SK-N-DZ (cell line): ENCODE measurements at regions not wholly inside any gene's neighbourhood (a gene's known extent, or its start where the extent isn't known, plus 50 kb on each side); places are given as distances from the start of the nearest gene placed in this dataset.
"Not testable (repeated sequence)": the region's sequence is repeated elsewhere in the genome, so short reads cannot be mapped to it uniquely, and the experiment has no call there.

Experiments used
- DNase-seq: peaks from one replicate; pipeline ENCODE4 v3.0.0-alpha.2; 2015; ENCODE audit warnings: low spot score

DNA sequence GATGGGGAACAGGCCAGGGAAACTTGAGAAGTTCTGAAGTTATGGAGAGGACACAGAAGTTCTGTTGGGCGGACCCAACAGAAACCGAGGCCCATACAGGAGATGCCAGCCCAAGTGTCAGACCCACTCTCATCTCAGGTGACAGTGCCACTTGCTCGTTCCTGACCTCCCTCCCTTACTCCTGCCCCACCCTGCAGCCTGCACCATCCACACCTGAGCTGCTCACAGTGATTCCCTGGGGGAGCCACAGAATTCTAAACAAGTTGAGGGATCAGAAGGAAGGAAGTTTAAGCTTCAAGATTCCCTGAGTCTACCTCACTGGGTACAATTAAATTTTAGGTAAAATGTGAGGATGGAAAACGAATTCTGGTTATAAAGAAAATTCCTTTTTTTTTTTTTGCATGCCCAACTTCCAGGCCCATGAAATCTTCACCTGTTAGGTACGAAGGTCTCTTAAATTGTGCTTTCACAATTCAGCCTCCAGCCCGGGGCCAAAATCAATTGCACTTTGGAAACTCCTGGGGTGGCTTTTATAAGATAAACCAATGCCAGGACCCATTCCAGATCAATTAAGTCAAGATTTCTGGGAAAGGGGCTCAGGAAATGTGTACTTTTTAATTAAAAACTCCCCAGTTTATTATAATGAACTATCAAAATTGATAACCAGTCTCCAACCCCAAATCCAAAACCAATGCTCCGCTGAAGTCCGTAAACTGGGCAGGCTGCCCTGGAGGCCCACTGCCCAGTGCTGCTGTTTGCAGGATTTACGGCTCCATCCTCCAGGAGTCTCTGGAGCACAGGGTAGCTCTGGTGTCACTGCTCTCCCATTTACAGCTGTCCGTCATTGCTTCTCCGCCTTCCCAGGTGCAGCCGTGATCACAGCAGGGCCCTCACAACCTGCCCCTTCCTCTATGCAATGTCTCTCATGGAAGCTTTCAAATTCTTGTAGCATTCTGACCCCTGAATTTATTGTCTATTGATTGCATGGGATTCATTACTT is 643.5 kb downstream of the UQCRFS1 start:
- DNase-seq = no peak

DNA sequence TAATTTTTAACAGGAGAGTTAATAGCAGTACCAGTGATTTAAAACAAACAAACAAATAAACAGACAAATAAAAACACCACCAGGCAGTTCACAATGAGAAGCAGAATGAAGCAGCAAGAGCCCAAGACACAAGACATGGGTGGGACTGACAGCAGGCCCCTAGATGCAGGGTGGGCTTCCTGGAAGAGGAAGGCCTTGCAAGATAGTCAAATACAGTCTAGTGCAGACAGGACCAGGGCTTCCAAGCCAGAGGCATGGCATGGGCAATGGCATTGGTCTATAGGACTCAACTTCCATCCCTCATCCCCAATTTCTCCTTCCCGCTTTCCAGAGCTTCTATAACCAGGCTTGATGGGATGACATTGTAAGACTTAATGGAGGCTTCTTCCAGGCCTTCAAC is 645.1 kb downstream of the UQCRFS1 start:
- no peak for DNase-seq

DNA sequence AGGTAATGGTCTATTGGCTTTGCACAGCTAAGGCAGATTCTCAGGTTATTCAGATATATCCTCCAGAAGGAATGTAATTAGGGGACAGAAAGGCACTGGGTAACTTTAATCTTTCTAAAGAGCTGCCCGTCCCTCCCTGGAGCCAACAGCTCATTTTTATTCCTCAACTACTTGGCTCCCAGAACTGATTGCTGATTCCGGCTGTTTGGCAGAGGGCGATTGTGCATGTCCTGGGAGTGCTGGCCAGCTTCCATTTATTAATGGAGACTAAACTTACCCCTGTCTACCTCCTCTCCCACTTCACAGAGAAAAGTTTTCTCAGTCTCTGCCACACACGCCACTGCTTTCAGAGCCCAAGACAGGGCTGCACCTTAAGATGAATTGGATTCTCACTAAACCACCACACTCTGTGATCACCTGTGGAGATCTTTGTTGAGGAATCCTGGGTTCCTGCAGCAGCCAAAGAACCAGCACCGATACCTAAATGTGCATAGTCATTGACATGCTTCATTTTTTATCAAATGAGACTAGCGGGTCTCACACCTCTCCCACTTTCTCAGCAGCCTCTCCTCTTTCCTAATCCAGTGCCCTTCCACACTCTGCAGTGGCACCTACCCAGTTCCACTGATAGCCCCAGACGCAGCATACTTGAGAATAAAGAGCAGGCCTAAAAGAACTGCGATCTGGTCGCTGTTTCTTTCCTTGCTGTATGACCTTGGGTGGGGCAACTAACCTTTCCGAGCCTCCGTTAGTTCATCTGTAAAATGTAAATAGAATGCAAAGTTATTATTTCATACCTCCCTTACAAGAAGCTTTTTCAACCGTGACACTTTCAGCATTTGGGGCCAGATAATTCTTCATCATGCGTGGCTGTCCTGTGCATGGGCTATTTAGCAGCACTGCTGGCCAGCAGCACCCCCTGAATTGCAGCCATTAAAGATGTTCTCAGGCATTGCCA is 648.7 kb downstream of the UQCRFS1 start:
- DNase-seq = no peak

DNA sequence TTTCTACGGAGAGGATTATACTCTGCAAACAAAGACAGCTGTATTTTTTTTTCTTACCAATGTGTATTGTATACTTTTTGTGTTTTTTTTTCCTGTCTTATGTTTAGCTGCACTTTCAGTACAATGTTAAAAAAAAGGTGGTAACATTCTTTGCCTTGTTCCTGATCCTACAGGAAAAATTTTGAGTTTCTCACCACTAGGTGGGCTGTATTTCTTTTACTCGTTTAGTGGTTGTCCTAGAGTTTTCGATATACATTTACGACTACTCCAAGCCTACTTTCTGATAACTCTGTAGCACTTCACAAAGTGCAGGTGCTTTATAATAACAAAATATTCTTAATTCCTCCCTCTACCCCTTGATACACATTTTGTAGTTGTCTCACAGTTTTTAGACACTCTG is 652.2 kb downstream of the UQCRFS1 start:
- DNase-seq = no peak

DNA sequence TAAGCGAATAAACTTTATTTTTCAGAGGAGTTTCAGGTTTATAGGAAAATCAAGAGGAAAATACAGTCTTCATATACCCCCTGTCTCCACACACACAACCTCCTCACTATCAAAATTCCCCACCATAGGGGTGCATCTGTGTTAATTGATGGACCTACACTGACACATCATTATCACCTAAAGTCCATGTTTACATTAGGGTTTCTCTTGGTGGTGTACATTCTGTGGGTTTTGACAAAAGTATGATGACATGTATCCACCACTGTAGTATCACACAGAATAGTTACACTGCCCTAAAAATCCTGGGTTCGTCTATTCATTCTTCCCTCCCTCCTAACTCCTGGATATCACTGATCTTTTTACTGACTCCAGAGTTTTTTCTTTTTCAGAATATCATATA is 654.2 kb downstream of the UQCRFS1 start:
- DNase-seq = no peak

DNA sequence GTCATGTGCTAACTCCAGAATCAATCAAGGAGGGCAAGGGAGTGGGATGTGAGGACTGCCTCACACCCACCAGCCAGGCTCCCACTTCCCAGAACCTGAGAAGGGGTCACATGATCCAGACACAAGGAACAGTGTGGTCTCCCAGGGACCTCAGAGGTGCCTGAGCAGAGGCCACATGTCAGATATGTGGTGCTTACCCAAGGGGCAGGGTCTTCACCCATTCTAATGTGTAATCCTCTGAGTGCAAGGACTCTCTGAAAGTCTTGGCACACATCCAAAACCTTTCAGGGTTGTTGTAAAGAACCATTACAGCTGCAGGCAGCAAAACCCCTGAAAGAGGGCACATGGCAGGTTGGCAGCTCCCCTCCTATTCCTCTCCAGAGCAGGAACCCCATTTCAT is 656.6 kb downstream of the UQCRFS1 start:
- no peak for DNase-seq

DNA sequence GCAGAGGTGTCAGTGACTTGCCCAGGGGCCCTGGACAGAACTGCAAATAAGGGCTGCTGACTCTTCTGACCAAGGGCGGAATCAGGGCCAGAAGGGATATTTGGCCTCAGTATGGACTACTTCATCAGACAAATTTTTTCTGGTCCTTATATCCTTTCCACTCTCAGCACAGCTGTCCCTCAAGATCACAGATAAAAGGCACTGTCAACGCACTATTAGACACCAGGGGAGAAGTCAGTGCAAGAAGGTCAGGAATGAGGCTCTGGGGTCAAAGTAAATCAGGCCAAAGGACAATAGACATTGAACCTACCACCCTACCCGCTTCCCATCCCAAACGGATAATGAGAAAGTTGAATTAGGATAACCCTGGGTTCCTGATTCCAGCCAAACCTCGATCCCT is 657.6 kb downstream of the UQCRFS1 start:
- no peak for DNase-seq

DNA sequence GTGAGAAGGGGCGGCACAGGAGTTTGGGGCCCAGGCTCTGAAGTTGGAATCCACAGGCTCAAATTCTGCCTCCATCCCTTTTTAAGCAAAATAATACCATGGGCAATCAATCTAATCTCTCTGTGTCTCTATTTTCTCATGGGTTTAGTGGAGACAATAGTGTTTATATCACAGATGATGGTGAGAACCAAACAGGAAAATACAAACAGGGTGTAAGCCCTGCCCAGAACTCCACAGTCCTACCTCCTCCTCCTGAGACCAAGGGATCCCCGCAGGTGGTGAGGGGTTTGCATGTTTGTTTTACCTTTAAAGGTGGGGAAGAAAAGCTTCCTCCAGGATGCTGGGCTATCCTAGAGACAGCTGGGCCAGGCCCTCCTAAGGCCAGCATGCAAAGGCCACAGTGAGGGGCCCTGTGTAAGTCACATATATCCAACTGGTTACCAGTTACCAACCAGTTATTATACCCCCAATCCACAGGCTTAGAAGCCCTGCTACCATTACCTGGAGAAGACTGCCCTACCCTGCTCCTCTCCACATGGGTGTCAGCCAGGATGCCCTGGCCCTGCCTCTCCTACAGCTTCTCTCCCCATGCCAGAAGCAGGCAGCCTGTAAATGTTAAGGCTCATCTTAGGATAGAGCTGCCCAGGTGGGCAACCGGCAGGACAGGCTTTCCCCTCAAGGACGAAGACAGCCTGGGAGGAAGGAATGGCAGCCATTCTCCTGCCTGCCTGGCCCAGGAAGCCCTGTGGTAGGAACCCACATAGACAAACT is 658.4 kb downstream of the UQCRFS1 start:
- no peak for DNase-seq

DNA sequence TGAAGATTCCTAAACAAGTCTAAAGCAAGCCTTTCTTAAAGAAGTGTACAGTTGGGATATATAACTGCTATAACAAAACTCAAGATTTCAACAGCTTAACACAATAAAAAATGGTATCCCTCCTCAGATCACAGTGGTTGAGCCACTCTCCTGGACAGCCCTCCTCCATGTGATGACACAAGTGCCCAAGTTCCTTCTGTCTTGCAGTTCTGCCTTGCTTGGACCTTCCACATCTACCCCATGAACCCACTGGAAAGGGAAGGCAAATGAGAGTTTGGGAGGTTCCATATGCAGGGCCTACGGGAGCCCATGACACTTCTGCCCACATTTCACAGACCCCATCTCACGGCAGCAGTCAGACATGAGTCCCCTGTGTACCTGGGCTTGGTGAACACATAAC is 659.2 kb downstream of the UQCRFS1 start:
- DNase-seq = no peak

DNA sequence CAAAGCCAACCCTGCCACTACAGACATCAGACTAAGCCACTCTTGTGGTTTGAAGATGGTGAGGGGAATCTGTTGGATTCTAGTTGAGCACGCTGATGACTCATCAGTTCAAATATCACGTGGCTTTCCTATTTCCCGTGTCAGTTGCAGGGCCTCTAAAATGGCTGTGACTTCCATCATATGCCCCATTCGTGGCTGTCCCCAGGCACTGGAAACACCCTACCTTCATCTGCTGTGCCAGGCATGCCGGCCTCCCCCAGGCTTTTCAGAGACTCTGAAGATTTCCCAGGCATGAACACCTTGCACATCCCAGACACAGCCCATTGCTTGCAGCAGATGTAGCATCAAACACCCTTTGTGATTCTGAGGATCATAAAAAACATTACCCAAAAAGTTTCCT is 659.9 kb downstream of the UQCRFS1 start:
- no peak for DNase-seq

DNA sequence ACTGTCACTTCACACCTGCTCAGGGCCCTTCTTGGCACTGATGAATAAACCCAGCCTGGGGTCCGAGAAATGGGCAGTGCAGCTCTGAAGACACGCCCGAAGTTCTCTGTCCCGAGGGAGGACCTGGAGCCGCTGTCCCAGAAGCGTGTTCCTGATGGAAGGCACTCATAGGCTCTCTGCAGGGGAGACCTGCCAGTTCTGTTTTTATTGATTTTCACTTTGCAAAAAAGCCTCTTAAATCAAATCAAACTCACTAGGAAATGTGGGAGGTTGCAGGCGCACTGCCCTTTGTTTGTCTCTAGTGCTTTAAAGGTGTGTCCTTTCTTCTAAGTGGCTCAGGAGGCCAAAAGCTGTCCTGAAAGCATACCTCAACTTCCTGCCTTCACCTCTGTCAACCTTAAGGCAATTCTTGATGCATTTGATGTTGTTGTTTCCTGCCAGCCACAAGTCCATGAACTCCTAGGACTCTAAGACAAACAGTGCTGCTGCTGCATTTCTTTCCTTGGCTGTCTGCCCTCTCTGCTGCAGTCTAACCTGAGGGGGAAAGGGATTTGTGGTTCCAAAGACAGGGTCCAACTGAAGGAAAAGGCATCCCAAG is 663.2 kb downstream of the UQCRFS1 start:
- no peak for DNase-seq

DNA sequence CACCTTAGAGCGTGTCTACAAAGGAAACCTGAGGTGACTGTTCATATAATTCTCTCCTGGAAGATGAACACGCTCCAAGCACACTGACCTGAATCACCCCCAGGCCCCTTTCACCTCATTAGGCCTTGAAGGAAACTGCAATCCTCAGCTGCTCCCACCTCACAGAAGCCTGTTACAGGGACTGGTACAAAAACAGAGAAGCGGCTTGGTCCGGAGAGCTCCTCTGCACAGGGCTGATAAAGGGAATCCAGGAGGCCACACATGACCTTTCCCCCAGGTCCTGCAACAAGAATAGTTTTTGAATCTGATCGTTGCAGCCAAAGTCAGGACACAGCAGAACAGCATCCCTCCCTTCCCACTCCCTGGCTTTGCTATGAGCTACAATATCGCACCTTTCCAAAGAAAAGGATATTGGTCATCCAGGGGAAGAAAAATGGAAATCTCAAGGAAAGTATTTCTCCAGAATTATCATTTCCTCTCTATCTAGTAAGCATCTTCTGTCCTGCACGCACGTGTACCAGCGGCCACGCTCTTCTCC is 666.7 kb downstream of the UQCRFS1 start:
- DNase-seq = no peak

DNA sequence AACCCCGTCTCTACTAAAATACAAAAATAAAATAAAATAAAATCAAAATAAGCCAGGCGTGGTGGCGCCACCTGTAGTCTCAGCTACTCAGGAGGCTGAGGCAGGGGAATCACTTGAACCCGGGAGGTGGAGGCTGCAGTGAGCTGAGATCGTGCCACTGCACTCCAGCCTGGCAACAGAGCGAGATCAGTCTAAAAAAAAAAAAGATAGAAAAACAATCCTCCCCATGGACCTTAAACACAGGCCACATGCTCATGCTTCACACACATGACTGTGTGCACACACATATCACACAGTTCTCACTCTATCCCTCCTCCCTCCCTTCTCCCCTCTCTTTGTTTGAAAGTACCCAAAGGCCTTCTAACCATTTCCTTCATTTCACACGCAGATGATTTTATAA is 667.6 kb downstream of the UQCRFS1 start:
- DNase-seq = not testable (repeated sequence)

DNA sequence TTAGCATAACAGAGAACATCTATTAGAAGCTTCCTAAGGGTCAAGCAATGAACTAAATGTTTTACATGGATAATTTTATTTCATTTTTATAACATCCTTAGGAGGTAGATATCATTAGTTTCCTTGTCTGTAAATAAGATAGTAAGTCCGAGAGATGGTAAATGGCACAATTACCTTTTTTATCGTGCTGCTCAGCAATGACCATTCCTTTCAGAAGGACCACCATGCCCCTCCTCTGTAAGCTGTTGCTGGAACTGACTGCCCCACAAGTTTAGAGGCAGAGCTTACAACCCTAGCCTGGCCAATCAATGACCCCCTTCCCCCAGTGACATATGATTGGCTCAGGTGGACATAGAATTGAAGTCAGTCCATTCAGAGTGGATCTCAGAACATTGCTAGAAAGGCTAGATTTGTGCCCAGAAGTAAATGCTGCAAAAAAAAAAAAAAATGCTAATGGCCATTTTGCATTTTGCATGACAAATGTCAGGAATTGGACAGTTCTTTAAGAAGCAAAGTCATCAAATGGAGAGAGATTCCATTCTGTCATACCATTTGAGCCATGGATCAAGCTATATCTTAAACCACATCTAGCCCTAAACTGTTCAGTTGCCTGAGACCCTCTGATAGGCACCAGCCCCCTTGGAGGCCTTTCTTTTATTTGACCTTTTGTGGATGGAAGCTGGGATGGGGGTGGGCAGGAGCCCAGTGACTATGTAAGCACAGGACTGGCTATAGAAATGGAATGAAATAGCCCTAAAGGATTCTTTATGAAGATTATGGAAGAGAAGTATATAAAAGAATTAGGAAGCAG is 668.3 kb downstream of the UQCRFS1 start:
- DNase-seq = no peak

DNA sequence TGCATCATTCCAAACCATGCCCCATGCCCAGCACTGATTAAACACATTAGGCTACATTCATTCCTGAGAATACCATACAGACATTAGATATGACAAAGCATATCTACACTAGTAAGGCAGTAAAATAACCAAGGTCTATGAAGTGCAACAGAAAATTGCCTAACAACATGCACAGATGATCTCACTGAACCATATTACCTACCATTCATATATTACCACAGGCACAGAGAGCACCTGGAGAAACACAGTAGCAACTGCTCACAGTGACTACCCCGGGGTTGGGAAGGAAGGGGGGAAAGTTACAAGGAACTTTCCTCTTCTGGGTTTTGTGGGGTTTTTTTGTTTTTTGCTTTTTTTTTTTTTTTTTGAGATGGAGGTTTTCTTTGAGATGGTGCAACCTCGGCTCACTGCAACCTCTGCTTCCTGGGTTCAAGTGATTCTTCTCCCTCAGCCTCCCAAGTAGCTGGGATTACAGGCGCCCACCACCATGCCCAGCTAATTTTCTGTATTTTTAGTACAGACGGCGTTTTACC is 669.6 kb downstream of the UQCRFS1 start:
- no peak for DNase-seq

DNA sequence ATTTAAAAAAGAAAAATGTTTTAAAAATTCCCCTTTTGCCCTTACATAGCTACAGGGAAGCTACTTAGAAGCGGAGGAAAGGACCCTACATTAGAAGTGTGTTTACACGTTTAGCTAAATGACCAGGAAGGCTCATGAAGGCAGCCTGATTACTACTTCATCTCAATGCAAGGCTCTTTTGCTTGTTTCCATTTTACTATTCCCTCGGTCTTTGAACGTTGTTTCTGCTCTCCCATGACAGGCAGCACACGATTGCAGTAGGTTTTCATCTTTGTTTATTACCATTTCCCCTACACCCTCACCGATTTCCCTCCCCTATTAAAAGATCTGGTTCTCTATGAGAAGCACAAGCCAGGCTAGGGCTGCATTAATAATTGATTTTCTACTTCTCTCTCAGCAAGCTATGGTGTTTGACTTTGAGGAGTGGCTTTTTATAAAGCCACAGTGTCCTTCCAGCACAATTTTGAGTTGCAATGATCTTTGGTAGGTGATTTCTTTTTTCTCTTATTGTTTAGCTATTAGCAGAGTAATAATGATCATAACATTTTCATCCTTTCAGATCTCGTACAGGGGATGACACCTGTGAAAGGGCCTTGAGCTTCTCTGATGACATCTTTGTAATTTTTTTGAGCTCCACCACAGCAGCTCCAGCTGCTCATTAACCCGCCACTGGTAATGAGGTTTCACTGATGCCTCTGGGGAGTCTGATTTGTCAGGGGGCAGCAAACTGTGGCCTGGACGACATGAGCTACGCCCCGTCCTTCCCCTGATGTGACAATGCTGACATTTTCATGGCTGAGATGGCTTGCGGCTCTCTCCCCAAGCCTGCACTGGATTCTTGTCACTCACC is 670.3 kb downstream of the UQCRFS1 start:
- DNase-seq = no peak

DNA sequence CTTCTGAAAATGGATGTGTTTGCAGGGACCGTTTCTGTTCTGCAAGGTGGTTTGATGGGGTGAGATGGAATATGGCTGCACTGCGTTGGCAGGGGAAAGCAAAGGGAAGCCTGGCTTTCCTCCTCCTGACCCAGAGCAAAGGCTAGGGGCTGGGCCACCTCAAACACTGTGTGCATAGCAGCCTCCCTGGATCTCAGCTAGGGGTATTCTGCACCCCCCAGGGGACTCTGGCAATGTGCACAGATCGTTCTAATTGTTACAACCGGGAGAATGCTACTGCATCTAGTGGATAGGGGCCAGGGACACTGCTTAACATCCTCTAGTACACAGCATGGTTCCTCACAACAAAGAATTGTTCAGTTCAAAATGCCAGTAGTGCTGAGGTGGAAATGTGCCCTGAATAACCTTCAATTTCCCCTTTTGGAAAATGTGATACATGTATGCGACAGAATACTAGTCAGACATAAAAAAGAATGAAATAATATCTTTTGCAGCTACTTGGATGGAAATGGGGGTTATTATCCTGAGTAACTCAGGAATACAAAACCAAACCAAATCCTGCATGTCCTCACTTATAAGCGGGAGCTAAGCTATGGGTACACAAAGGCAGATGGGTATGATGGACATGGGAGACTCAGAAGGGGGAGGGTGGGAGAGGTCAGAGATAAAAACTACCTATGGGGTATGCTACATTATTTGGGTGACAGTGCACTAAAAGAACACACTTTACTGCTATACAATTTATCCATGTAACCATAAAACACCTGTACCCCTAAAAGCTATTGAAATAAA is 671.2 kb downstream of the UQCRFS1 start:
- no peak for DNase-seq

DNA sequence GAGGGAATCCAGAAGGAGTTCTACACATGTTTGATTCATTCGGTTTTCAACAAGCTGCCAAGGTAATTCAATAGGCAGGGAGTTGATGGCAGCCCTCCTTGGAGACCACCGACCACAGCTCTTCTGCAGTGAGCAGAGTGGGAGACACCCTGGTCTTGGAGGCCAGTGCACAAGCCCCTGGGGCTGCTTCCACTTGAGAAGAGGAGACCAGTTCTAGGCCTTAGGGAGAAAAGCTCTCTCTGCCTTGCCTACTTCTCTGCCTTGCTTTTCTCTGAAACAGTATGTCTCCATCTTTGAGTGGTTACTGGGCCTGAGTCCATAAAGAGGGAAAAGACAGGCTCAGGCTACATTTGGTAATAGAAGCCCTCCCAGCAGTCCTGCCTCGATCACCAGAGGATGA is 671.9 kb downstream of the UQCRFS1 start:
- no peak for DNase-seq
